Prostate gland (tissue), 2 donors: ENCODE measurements at regions not wholly inside any gene's neighbourhood (a gene's known extent, or its start where the extent isn't known, plus 50 kb on each side); places are given as distances from the start of the nearest gene placed in this dataset.

Source experiments
- DNase-seq: peaks from one replicate; pipeline ENCODE4 v3.0.0-alpha.2; 2019; ENCODE audit warnings: low spot score
- H3K27ac ChIP-seq, 2 donors: fragments of 200-600 bp; sonication (generic); 2 replicates each; pipeline ENCODE4 v1.5.1; 2017 to 2019
- H3K27me3 ChIP-seq: fragments of 200-600 bp; sonication (generic); replicated peaks from 2 replicates; pipeline ENCODE4 v1.5.1; 2019; ENCODE audit not compliant: insufficient read depth
- H3K36me3 ChIP-seq, 2 donors: fragments of 200-600 bp; sonication (generic); 1 replicate in 1 of 2; 2 replicates in 1 of 2; pipeline versions ENCODE4 v1.5.1 to v1.8.1; 2017 to 2019
- H3K4me1 ChIP-seq: fragments of 200-600 bp; sonication (generic); replicated peaks from 2 replicates; pipeline ENCODE4 v1.5.1; 2019
- H3K4me3 ChIP-seq, 2 donors: fragments of 200-600 bp; sonication (generic); 2 replicates each; pipeline ENCODE4 v1.5.1; 2017 to 2019
- H3K9me3 ChIP-seq: fragments of 200-600 bp; sonication (generic); 2 replicates; pipeline ENCODE4 v1.5.1; 2017
- POLR2A ChIP-seq: fragments of 450-650 bp; IDR thresholded peaks from one replicate; pipeline ENCODE4 v1.6.1; 2016; ENCODE audit warnings: antibody characterized with exemption, mild to moderate bottlenecking
- POLR2AphosphoS5 ChIP-seq: sonication (generic); formaldehyde crosslinking; IDR thresholded peaks from one replicate; pipeline ENCODE4 v1.6.1; 2017; ENCODE audit warnings: antibody characterized with exemption
- WGBS: methylation state at CpG from one replicate; pipeline ENCODE4 v1.1.5; 2018; 5-methylcytosine and 5-hydroxymethylcytosine counted together
- intact Hi-C: fragments of 100-400 bp; cut with DNase I; formaldehyde crosslinking; loops from one replicate; pipeline ENCODE4 v1.14.2; 2022
- TF ChIP-seq, protein P1 (sequence below), 4 experiments: fragments of 200-600 bp in 2 of 4; fragments of 450-650 bp in 2 of 4; sonication (generic) in 2 of 4; IDR thresholded peaks; 1 replicate in 3 of 4; 2 replicates in 1 of 4; pipeline ENCODE4 v1.5.1; 2016 to 2019; ENCODE audit warnings: antibody characterized with exemption in 4 of 4, mild to moderate bottlenecking in 2 of 4, moderate library complexity in 2 of 4

DNA sequence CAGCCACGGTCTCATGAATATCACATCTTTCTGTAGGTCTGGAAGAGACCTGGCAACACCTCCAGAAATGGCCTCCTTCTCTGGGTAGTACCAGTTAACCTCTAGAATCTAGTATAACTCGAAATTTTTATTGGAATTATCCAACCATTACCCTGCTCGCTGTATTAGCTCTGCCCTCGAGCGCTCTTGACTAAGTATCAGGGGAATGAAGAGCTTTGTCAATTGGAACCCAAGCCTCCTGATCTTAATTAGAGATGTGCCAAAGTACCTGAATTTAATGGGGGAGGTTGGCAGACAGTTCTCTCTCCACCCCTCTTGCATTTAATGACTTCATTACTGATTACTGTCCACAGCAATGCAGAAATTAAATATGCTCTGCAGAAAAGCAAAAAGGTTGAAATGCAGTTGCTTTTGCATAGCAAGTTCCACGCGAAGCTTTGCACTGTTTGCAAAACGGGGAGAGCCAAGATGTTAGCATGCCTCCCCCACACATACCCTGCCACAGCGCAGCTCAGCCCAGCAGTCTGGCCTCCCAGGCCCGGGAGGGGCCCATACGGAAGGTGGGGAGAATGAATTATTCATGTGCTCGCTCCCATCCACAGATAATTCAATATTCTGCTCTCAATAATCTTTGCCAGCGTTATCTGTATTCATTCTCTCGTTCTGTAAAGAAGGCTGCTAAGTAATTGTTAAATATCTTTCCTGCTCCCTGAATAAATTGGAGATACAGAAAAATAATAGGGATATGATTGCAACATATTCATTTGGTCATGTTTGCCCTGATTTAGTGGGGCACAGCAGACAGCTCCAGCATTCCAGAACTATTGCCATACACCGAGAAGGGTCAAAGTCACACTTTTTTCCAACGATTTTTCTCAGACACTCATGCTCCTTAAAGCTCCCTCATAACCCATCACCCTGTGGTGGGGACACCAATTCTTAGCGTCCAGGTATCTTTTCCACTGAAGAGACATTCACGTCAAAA, 305.8 kb downstream of the CDH26 start:
- H3K9me3 ChIP-seq = no peaks in the 10 kb centered on the region
- no peak overlapping the region for H3K4me3 ChIP-seq
- H3K27me3 ChIP-seq = no peaks in the 10 kb centered on the region
- intact Hi-C loops = loop anchor here (10.0 kb wide), 1 partner anchor 209 kb away; no protein-coding TSS in a partner anchor
- TF ChIP-seq, protein P1, sequence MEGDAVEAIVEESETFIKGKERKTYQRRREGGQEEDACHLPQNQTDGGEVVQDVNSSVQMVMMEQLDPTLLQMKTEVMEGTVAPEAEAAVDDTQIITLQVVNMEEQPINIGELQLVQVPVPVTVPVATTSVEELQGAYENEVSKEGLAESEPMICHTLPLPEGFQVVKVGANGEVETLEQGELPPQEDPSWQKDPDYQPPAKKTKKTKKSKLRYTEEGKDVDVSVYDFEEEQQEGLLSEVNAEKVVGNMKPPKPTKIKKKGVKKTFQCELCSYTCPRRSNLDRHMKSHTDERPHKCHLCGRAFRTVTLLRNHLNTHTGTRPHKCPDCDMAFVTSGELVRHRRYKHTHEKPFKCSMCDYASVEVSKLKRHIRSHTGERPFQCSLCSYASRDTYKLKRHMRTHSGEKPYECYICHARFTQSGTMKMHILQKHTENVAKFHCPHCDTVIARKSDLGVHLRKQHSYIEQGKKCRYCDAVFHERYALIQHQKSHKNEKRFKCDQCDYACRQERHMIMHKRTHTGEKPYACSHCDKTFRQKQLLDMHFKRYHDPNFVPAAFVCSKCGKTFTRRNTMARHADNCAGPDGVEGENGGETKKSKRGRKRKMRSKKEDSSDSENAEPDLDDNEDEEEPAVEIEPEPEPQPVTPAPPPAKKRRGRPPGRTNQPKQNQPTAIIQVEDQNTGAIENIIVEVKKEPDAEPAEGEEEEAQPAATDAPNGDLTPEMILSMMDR (IDR thresholded peaks at IDR 0.05) = no peak
- TF ChIP-seq POLR2A = no peak
- no peak for TF ChIP-seq POLR2AphosphoS5
- H3K27ac ChIP-seq = no peak overlapping the region
- no peaks in the 10 kb centered on the region for H3K36me3 ChIP-seq
- 64% methylated on average over 18 of the region's 18 CpGs for WGBS
- DNase-seq = no peak
- no peaks in the 10 kb centered on the region for H3K4me1 ChIP-seq

DNA sequence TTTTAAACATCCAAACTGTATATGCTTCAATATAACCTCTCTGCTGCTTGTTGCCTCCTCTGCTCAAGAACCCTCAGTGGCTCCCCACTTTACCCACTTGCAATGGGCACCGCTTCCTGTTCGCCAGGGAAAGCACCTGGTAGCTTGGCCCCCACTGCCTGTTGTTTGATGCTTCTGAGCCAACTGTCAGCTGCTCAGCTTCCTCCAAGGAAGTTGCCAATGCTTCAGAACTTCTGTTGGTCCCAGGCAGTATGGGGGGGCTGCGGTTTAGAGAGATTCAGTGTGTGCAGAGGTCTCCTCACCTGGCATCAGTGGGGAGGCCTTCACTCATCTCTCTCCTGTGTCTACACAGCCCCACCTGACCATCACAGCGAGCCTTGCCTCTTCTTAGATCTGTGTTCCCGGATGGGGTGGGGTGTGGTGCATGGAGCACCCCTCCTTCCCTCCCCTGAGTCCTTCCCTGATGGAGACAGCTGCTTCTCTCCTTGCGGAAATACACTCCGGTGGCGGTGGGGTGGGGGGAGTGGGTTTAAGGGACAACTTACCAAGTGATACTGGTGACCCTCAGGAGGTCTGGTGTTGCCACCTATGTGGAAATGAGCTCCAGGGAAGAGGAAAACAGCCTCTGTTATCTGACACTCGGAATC, 308.1 kb downstream of the CDH26 start:
- WGBS = 71% methylated on average over 9 of the region's 9 CpGs

DNA sequence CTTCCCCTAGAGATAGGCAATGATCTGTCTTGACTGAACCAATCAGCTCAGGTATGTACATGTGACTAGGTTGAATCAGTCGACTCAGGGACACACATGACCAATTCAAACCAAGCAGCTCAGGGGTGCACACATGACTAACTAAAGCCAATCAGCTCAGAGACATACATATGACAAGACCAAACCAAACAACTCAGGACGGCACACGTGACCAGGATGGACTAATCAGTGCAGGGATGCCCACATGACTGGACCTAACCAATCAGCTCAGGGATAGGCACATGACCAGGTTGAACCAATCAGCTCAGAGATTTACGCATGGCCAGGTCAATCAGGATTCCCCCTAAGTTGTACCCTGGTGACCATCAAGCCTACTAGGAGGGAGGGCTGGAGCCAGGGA, 310.3 kb downstream of the CDH26 start:
- intact Hi-C loops = loop anchor here (10.0 kb wide), 1 partner anchor 214 kb away; no protein-coding TSS in a partner anchor
- no peak for DNase-seq
- H3K27ac ChIP-seq = no peak overlapping the region
- no peaks in the 10 kb centered on the region for H3K27me3 ChIP-seq
- no peaks in the 10 kb centered on the region for H3K36me3 ChIP-seq
- 90% methylated on average over 4 of the region's 4 CpGs for WGBS
- H3K9me3 ChIP-seq = no peaks in the 10 kb centered on the region
- no peak overlapping the region for H3K4me3 ChIP-seq
- TF ChIP-seq POLR2AphosphoS5 (no peak), POLR2A (no peak)
- TF ChIP-seq, protein P1 (IDR thresholded peaks at IDR 0.05) = no peak
- no peaks in the 10 kb centered on the region for H3K4me1 ChIP-seq

More for the DNA sequence above, 308.1 kb downstream of the CDH26 start:
- TF ChIP-seq, protein P1 (IDR thresholded peaks at IDR 0.05) = no peak
- TF ChIP-seq POLR2AphosphoS5 = no peak
- no peak for TF ChIP-seq POLR2A
- intact Hi-C loops = loop anchor here (10.0 kb wide), 1 partner anchor 211 kb away; no protein-coding TSS in a partner anchor
- Histone ChIP-seq H3K27ac (no peak overlapping the region), H3K36me3 (no peaks in the 10 kb centered on the region), H3K4me1 (no peaks in the 10 kb centered on the region), H3K4me3 (no peak overlapping the region), H3K27me3 (no peaks in the 10 kb centered on the region), H3K9me3 (no peaks in the 10 kb centered on the region)
- no peak for DNase-seq

DNA sequence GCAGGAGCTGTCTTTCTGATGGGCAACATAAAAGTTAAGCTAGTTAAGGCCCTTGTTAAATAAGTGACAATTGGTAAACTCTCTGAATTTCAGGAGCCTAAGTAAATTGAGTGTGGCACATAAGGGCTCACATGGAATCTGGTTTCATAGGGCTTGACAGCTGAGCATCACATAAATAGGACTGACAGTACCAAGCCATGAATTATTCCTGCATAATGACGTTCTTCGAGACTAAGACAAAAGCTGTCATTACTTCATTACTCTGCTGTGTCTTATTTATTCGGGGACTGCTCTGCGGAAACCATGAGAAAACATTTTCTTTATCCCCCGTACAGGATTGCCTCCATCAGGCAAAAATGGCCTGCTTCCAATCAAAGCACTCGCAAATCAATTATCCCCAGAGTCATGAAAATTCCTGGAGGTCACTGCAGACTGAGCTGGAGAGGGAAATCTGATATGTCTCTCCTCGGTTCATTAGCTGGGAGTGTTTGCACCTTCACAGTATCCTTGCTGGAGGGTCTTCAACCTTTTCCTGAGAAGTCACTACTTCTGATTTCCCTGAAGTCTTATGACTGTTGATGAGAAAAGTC, 311.4 kb downstream of the CDH26 start:
- no peak overlapping the region for H3K4me3 ChIP-seq
- no peak for DNase-seq
- intact Hi-C loops = loop anchor here (10.0 kb wide), 1 partner anchor 215 kb away; no protein-coding TSS in a partner anchor
- no peak overlapping the region for H3K27ac ChIP-seq
- no peaks in the 10 kb centered on the region for H3K4me1 ChIP-seq
- TF ChIP-seq POLR2AphosphoS5 (no peak), POLR2A (no peak)
- TF ChIP-seq, protein P1 (IDR thresholded peaks at IDR 0.05) = no peak
- no peaks in the 10 kb centered on the region for H3K9me3 ChIP-seq
- no peaks in the 10 kb centered on the region for H3K36me3 ChIP-seq
- WGBS = 37% methylated on average over 7 of the region's 7 CpGs
- H3K27me3 ChIP-seq = no peaks in the 10 kb centered on the region
